Fibroblast of skin of back (primary cell): ENCODE measurements at regions not wholly inside any gene's neighbourhood (a gene's known extent, or its start where the extent isn't known, plus 50 kb on each side); places are given as distances from the start of the nearest gene placed in this dataset.
"Not testable (repeated sequence)": the region's sequence is repeated elsewhere in the genome, so short reads cannot be mapped to it uniquely, and the experiment has no call there.

Experiments
- DNase-seq: peaks from one replicate; pipeline ENCODE4 v3.0.0-alpha.2; 2013

GRCh38 chr3:115204475-115204874 lies 57.4 kb upstream of the ZBTB20 start:
- DNase-seq: peak; percentile 7

- no peak for DNase-seq
Observed at GRCh38 chr3:115208066-115208750, 61.1 kb upstream of the ZBTB20 start.

- DNase-seq: no peak
Observed at GRCh38 chr3:115211810-115212492, 64.9 kb upstream of the ZBTB20 start.

GRCh38 chr3:115212615-115213014 lies 65.5 kb upstream of the ZBTB20 start:
- DNase-seq: no peak

GRCh38 chr3:115213052-115213451 lies 66.0 kb upstream of the ZBTB20 start:
- not testable (repeated sequence) for DNase-seq

- no peak for DNase-seq
Observed at GRCh38 chr3:115217292-115217677, 70.2 kb upstream of the ZBTB20 start.

GRCh38 chr3:115217678-115218451 lies 70.8 kb upstream of the ZBTB20 start:
- peak; percentile 83 for DNase-seq

- no peak for DNase-seq
Observed at GRCh38 chr3:115218859-115219258, 71.8 kb upstream of the ZBTB20 start.

- DNase-seq: no peak
Observed at GRCh38 chr3:115224687-115225086, 77.6 kb upstream of the ZBTB20 start.

GRCh38 chr3:115226844-115227445 lies 79.9 kb upstream of the ZBTB20 start:
- DNase-seq: peak; percentile 72

GRCh38 chr3:115227461-115227860 lies 80.4 kb upstream of the ZBTB20 start:
- DNase-seq: peak; percentile 87

GRCh38 chr3:115228266-115228665 lies 81.2 kb upstream of the ZBTB20 start:
- DNase-seq: no peak

GRCh38 chr3:115232167-115232566 lies 85.1 kb upstream of the ZBTB20 start:
- no peak for DNase-seq

- DNase-seq: peak; percentile 19
Observed at GRCh38 chr3:115233021-115233420, 85.9 kb upstream of the ZBTB20 start.

GRCh38 chr3:115236496-115236895 lies 89.4 kb upstream of the ZBTB20 start:
- no peak for DNase-seq

- DNase-seq: peak; percentile 99
Observed at GRCh38 chr3:115239717-115240116, 92.6 kb upstream of the ZBTB20 start.

- no peak for DNase-seq
Observed at GRCh38 chr3:115244350-115244749, 97.3 kb upstream of the ZBTB20 start.

GRCh38 chr3:115245438-115245837 lies 98.3 kb upstream of the ZBTB20 start:
- DNase-seq: peak; percentile 96

- DNase-seq: no peak
Observed at GRCh38 chr3:115245899-115246298, 98.8 kb upstream of the ZBTB20 start.

GRCh38 chr3:115246461-115247020 lies 99.5 kb upstream of the ZBTB20 start:
- no peak for DNase-seq

GRCh38 chr3:115248274-115248673 lies 101.2 kb upstream of the ZBTB20 start:
- DNase-seq: no peak

- DNase-seq: peak; percentile 18
Observed at GRCh38 chr3:115251509-115251908, 104.4 kb upstream of the ZBTB20 start.

- DNase-seq: no peak
Observed at GRCh38 chr3:115252679-115253078, 105.6 kb upstream of the ZBTB20 start.
